ENCODE measurements at regions not wholly inside any gene's neighbourhood (a gene's known extent, or its start where the extent isn't known, plus 50 kb on each side); places are given as distances from the start of the nearest gene placed in this dataset.
"Not testable (repeated sequence)": the region's sequence is repeated elsewhere in the genome, so short reads cannot be mapped to it uniquely, and the experiment has no call there.

DNA sequence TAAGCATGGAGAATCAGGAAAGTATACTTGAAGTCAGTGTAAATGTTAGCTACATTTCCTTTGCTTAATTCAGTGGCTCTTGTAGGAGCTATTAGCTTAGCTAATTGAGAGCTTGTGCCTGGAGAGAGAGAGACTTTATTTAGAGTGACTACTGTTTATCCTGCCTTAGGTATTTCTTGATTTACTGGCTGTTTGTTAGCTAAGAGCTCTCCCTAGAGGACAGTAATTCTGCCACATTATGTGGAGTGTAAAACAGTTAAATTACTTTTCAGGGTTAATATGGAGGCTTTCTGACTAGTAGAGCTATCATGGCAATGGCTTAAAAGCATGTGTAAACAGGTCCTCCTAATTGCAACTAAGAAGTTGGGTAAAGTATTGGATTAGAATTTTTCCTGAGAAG, 306.5 kb upstream of the TECRL start:
- DNase-seq = peak; percentile 9

DNA sequence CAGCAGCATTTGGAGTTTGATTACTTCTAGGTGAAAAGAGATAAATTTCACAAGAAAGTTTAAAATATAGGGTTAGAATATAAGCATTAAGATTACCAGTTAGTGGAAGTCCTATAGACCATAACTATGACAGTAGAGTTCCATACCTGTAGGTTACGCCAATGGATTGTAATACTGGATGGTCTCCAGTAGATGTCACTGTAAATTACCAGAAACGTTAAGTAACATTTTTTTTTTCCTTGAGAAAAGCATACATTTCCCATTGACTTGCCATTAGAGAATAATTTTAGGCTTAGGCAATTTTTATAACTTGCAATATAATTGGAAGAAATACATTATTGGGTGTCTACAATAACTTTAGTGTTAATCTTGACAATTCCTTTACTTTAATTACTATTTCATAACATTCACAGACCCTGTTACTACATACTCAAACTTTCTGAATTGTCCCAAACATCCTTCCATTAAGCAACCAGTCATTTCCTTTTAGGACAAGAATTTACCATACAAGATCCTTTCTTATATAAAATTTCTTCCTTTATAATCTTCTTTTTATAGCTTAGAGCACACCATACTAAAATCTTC, 304.1 kb upstream of the TECRL start:
- DNase-seq = no peak

DNA sequence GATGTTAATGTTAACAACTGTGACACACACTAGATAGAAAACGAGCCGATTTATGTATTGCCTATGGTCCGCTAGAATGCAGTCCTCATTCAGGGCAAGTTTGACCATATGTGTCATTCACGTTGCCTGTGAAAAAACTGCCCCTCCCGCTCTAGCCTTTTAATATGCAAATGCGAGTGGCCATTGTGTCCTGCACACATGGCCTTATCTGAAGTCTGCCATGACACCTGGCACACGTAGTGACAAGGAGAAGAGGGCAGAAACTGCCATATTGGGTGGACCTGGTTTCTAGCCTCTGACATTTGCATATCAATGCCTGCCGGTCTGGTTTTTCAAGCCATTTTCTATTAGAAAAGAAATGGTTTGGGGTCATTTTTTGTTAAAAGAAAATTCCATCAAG, 303.3 kb upstream of the TECRL start:
- no peak for DNase-seq

DNA sequence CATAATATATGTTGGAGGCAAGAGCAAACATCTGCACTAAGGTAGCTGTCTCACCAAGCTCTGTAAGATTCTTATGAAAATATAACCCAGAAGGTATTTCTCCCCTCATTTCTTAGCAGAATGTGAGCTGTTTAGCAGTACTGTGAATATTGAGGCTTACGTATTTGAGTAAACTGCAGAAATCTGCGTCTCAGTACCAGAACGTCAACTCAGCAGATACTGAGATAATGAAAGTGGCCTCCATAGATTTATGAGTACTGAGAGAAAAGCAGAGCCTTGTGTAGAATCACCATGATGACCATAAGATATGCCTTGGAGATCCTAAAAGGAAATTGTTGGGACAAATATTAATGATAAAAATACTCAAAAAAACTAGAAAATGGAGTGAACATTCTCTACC, 296.7 kb upstream of the TECRL start:
- DNase-seq = no peak

DNA sequence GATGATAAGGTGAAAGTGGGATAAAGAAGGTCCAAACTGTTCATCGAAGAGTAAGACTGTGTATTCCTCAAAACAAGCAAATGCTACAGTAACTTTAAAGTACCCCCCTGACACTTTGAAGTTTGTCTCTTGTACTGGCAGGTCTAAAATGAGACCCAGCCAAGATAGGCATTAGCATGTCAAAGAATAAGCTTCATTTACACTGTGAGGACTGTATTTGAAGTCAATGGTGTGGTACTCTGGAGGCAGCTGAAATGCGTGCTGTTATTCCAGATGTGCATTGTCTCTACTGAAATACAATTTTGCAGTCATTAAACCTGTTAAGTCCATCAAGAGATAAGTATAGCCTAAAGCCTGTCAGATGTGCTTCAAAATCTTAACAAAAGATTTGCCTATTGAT, 288.9 kb upstream of the TECRL start:
- DNase-seq = no peak

DNA sequence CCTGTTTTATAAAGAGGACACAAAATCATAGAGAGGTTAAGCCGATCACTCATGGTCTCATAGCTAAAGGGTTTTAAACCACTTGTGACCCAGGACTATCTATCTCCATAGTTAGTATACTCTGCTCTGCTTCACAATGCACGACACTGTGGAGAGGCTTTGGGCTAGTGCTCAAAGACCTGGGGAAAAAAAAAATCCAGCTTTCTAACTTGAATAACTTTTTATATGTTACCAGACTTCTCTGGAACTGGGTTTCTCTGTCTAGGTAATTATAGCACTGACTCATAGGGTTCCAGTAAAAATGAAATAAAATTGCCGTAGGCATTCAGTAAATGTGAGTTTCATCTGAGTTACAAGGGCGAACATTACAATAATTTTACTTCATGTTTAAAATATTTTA, 273.7 kb upstream of the TECRL start:
- DNase-seq = no peak

DNA sequence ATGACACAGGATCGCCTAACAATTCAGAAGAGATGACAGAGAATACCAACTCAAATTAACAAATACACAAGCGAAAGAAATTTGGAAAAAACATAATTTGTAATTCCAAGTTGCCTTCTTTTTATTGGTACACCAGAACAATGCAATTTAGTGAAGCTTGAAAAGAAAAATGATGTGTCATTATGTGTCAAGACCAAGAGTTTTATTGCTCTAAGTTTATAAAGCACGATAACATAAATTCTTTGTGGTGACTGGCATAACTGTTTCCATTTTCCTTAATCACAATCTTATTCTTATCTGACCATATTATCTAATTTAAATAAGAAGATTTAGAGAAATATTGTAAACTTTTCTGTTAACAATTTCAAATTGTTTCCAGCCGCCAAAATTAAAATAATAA, 273.2 kb upstream of the TECRL start:
- DNase-seq = no peak

DNA sequence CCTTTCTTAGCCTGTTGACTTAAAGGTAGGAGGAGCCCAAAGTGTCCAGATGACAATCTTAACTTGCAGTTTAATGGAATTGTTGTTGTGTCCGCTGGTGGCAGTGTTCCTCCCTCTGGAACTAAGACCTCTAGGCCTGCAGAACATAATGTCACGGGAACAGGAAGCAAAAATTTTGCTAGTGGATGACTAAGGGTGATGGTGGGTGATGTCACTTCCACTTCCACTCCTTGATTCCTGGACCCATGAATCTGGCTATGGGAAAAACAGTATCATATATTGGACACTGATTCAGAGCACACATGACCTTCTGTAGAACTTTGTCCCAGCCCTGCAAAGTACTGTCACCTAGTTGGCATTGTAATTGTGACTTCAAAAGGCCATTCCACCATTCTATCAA, 263.9 kb upstream of the TECRL start:
- not testable (repeated sequence) for DNase-seq

DNA sequence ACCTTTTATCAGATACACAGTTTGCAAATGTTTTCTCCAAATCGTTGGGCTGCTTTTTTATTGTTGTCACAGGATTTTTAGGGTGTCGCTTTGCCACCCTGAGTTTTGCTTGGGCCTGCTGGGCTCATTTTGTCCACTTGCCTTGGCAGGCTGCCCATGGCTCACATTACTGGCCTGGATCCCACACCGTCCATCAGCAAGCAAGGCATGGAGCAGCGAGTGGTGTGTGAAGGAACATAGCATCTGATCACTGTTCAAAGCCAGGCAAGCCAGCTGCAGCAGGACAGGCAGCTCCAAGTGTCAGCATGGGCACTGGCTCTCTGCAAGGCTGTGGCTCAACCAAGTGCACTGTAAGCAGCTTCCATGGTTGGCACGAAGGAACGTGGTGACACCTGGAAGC, 261.4 kb upstream of the TECRL start:
- DNase-seq = no peak

DNA sequence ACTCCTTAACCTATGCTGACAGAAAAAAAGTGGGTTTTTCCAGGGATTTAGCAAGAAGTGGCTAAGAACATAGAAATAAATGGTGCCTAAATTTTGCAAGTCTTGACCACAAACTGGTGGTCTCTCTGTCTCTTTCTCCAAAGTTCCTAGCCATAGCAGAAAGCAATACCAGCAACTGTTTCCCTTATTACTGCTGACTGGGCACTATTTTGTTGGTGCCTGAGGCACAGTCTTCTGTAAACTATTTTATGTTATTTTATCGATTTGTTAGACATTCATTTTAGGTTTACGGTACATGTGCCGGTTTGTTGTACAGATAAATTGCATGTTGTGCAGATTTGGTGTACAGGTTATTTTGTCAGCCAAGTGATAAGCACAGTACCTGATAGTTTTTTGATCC, 234.6 kb upstream of the TECRL start:
- no peak for DNase-seq

DNA sequence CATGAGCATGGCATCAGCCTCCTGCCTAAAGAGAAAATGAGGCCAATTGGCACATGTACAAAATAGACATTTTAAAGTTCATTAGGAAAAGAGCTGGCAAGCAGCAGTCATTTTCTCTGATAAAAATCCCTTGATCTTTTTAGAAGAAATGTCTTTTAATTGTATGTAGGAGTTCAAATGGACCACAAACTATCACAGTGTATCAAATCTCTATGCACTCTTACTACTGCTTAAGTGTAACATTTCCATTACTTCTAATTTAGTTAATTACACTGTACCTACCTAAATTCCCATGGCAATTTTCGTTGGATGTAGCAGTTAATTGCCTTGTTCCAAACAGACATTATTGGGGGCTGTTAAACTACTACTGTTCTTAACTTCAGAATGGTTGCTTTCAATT, 233.7 kb upstream of the TECRL start:
- no peak for DNase-seq

DNA sequence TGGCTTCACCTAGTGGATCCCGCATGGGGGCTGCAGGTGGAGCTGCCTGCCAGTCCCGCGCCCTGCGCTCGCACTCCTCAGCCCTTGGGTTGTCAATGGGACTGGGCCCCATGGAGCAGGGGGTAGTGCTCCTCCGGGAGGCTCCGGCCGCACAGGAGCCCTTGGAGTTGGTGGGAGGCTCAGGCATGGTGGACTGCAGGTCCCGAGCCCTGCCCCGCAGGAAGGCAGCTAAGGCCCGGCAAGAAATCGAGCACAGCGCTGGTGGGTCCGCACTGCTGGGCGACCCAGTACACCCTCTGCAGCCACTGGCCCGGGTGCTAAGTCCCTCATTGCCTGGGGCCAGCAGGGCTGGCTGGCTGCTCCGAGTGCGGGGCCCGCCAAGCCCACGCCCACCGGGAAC, 231.2 kb upstream of the TECRL start:
- not testable (repeated sequence) for DNase-seq

DNA sequence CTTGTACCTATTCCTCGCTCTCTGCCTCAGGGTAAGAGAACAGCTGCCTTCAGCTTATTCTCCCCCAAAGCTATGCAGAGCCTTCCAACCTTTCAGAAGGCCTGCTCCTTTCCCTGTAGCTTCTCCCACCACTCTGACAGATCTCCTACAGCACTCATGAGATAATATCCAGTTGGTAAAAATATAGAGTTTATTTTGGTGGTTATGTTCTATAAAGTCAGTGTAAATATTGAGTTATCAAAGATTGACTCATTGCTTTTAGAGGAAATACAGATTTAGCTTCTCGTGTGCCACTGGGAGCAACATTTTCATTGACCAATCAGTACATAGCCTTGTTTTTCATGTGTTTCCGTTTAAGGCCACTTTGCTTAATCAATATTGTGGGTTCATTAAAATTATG, 216.2 kb upstream of the TECRL start:
- DNase-seq = no peak

DNA sequence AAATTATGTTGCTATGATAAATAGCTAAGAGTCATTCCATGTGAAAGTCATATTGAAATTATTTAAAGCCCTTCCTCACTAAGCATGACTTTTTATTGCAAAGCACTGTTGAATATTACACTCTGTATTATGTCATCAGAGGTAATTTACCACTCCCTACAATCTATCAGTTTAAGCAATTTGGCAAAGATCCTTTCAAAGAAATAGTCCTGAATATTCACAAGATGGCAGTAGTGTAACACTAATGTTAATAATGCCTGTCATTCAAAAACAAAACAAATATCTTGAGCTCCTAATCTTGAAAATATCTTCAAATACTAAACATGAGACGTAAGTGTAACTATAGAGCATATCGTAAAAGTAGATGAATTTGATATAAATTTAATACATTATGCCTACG, 208.6 kb upstream of the TECRL start:
- no peak for DNase-seq

DNA sequence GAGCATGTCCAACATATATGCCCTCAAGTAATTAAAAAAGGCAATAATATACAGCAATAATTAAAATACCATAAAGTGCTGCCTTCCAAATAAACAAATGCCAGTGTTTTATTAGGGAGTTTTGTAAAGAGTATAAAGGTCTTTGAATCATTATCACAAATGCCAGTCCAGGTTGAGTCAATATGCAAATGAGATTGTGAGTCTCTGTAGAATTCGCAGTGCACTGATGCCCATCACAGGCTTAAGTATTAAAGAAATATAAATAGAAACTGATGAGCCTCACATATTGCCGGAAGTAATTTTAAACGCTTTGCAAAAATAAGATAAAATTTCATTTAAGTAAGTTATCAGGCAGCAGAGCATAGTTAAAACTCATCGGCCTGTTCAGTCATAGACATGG, 205.0 kb upstream of the TECRL start:
- no peak for DNase-seq

DNA sequence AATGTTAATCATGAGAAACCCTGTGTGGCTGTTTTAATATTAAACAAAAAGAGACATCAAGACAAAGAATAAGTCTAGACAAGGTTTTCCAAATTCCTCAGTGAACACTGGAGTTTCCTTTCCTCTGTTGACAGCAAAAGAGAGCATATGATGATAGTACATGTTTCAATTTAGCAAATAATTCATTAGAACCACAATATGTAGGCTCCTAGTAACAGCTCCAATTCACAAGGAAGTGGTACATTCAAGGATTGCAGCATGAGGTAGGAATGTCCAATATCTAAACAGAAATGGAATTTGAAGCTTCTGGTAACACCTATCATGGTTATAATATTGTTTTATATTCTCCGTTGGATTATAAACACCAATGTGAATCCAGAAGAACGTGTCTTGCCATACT, 203.8 kb upstream of the TECRL start:
- no peak for DNase-seq

DNA sequence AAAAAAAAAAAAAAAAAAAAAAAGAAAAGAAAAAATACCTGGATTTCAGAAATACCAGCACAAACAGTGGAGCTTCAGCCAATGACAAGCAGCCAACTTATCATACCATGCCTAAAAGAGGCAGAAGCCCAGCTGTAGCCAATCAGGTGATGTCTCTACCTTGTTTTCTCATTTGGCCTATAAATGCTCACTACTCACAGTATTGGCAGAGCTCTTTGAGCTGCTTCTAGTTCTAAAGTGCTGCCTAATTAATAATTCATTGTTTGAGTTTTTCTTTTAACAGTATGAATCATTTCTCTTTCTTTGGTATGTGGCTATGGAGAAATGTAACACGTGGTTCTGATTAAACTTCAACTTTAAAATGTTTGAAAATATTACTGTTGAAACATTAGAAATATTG, 188.8 kb upstream of the TECRL start:
- no peak for DNase-seq

DNA sequence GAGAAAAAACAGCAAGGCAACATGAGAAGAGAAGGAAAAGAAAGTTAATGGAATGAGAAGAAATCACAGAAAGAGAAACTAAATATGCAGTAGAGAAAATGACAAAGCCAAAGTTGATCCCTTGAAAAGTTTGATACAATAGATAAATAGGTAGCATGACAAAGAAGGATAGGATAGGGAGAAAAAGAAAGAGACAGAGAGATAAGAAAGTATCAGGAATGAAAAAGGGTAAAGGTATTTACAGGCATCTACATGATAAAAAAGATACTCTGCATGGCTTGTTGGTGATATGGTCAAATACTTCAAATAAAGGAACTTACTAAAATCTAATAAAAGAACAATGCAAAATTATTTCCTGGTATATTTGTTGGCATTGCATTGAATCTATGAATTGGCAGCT, 185.5 kb upstream of the TECRL start:
- no peak for DNase-seq

DNA sequence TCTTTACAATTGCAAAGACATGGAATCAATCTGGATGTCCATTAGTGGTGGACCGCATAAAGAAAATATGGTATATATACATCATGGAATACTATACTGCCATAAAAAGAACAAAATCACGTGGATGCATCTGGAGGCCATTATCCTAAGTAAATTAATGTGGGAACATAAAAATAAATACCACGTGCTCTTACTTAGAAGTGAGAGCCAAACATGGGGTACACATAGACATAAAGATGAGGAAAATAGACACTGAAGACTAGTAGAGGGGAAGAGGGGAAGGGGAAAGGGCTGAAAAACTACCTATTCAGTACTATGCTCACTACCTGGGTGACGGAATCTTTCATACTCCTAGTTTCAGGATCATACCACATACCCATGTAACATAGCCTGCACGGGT, 179.3 kb upstream of the TECRL start:
- DNase-seq = no peak

DNA sequence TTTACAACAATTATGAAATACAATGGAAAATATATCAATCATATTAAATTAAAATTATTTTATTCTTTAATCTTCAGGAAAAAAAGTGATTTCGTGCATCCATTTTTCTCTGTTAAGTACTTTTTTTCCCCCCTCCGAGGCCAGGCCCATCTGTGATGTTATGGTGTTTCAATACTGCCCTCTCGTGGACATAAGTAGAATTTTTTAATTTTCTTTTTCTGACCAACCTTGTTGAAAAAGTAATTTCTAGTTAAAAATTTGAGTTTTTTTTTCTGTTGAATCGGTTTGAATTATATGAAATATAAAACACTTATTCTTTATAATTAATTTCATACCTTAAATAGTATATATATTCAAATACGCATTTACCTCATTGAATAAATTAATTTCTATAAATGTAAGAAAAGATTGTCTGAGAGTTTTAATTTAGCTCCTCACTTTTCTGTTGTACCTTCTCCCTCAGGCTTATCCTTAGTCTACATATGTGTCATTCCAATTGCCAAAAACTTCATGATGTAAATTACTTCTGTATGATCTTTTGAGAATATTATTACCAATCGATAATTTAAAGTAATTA, 175.8 kb upstream of the TECRL start:
- DNase-seq = no peak

DNA sequence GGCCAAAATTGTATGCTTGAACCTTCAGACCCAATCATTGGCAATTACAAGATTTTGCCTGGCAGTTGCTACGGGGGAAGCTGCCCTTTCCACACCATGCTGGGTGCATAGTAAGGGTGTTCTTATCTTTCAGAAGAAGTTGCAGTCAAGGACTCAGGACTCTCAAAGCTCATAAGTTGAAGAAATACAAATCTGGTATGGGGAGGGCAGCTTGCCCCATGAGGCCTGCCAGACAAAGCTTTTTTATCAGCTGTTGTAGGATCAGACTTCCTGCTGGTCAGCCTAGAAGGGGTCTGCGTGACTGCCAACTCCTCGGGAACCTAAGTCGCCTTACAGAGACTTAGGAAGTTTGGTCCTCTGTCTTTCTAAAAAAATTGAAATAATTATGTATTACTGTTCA, 174.9 kb upstream of the TECRL start:
- DNase-seq = no peak

DNA sequence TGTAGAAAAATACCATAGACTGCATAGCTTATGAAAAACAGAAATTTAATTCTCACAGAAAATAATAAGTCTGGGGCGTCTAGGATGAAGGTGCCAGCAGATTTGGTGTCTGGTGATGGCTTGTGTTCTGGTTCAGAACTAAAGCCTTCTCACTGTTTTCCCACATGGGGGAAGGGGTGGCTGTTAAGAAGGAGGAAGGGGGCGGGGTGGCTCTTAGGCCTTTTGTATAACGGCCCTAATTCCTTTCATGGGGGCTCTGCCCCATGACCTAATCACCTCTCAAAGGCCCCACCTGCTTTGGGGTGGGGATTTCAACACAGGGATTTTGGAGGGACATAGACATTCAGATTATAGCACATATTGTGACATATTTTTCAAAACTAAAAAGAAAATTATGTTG, 173.2 kb upstream of the TECRL start:
- no peak for DNase-seq

DNA sequence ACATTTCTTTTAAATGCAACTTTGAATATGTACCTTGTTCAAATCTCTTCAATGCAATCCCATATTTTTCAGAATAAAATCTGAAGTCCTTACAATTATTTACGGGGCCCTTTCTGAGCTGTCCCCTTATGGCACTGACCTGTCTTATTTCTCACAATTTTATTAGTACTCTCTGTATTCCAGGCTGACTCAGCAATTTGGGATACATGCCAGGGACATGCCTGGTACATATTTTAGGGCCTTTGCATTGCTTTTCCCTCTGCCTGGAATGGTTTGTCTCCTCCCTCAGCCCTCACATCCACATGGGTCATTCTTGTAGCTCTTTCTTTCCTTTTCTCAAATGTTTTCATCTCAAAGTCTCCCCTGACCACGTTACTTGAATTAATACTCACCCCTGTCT, 172.2 kb upstream of the TECRL start:
- no peak for DNase-seq

DNA sequence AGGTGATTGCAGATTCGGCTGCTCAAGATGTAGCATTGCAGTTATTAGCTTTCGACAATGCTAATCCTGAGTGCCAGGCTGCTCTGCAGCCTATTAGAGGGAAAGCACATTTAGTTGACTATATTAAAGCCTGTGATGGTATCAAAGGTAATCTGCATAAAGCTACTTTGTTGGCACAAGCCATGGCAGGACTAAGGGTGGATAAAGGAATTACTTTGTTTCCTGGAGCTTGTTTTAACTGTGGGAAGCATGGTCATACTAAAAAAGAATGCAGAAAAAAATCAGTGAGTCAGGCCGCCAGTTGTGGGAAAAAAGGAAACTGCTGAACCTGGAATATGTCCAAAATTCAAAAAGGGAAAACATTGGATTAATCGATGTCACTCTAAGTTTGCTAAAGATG, 154.9 kb upstream of the TECRL start:
- DNase-seq = no peak

DNA sequence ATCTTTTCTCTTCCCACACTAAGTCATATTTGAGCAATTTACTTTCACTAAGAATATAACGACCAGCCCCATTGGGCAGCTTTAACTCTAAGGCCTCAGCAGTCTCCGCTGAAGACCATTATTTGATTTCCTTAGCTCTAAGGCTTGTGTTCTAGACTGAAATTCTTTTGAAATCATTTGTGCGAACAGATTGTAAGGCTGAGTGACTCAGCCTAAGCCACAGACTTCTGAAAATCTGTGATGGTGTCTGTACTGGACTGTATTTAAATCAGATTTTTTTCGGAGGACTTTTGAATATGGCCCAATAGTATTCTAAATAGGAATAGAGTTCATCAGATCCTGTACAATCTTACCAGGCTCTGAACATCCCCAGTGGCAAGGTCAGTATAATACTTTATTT, 150.3 kb upstream of the TECRL start:
- DNase-seq = no peak

DNA sequence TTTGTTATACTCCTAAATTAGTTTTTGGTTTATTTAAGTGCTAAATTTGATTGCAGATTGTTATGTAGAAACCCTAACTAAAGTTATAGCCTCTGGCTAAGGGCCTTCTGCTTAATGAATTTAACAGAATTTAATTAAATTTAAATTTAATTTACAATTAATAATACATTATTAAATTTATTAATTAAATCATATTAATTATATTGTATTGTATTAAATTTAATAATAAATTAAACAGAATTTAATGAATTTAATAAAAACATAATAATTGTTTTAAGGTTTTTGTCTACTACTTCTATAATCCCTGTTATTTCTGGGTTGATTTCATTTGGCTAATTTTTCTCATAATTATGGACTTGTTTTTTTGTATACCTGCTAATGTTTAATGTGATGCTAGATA, 141.9 kb upstream of the TECRL start:
- no peak for DNase-seq
